Panc1 (cell line): ENCODE measurements at regions not wholly inside any gene's neighbourhood (a gene's known extent, or its start where the extent isn't known, plus 50 kb on each side); places are given as distances from the start of the nearest gene placed in this dataset.

Source experiments
- POLR2AphosphoS5 ChIP-seq: IDR thresholded peaks from 2 replicates; pipeline ENCODE4 v1.6.1; 2012; ENCODE audit warnings: mild to moderate bottlenecking, low read depth, low read length, moderate library complexity
- TF ChIP-seq, protein P1 (sequence below): fragments of 450-650 bp; IDR thresholded peaks from 2 replicates; pipeline ENCODE4 v1.5.1; 2017; ENCODE audit warnings: mild to moderate bottlenecking

- no peak for TF ChIP-seq POLR2AphosphoS5
- TF ChIP-seq, protein P1, sequence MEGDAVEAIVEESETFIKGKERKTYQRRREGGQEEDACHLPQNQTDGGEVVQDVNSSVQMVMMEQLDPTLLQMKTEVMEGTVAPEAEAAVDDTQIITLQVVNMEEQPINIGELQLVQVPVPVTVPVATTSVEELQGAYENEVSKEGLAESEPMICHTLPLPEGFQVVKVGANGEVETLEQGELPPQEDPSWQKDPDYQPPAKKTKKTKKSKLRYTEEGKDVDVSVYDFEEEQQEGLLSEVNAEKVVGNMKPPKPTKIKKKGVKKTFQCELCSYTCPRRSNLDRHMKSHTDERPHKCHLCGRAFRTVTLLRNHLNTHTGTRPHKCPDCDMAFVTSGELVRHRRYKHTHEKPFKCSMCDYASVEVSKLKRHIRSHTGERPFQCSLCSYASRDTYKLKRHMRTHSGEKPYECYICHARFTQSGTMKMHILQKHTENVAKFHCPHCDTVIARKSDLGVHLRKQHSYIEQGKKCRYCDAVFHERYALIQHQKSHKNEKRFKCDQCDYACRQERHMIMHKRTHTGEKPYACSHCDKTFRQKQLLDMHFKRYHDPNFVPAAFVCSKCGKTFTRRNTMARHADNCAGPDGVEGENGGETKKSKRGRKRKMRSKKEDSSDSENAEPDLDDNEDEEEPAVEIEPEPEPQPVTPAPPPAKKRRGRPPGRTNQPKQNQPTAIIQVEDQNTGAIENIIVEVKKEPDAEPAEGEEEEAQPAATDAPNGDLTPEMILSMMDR, result no peak
These were observed 149.7 kb upstream of the PIK3C3 start for GRCh38 chr18:41805341-41805740.
